PFSK-1 (cell line): ENCODE measurements at regions not wholly inside any gene's neighbourhood (a gene's known extent, or its start where the extent isn't known, plus 50 kb on each side); places are given as distances from the start of the nearest gene placed in this dataset.

Experiments
- FOXP2 ChIP-seq: optimal IDR thresholded peaks from 2 replicates; pipeline ENCODE3; 2011; ENCODE audit warnings: borderline replicate concordance, control low read depth, inconsistent platforms; ENCODE audit not compliant: insufficient read depth; ENCODE audit errors: extremely low read length, extremely low read depth
- POLR2AphosphoS5 ChIP-seq: IDR thresholded peaks from 2 replicates; pipeline ENCODE4 v1.6.1; 2012; ENCODE audit warnings: low read depth, mild to moderate bottlenecking, control low read depth, low read length, moderate library complexity
- REST ChIP-seq, 2 experiments: IDR thresholded peaks; 2 replicates each; pipeline versions ENCODE4 v1.6.1 to v1.8.0; 2011 to 2012; ENCODE audit warnings: low read depth in 2 of 2, low read length in 2 of 2, control low read depth in 1 of 2, inconsistent platforms in 1 of 2, mild to moderate bottlenecking in 1 of 2, moderate library complexity in 1 of 2; ENCODE audit not compliant: insufficient read depth in 1 of 2
- SIN3A ChIP-seq: IDR thresholded peaks from 2 replicates; pipeline ENCODE4 v1.6.1; 2012; ENCODE audit warnings: mild to moderate bottlenecking, low read length, moderate library complexity, borderline replicate concordance; ENCODE audit not compliant: insufficient read depth
- TAF1 ChIP-seq: IDR thresholded peaks from 2 replicates; pipeline ENCODE4 v1.6.1; 2012; ENCODE audit warnings: low read length, control low read depth, borderline replicate concordance; ENCODE audit not compliant: insufficient read depth

GRCh38 chr3:159305017-159305416 lies 503.2 kb downstream of the MFSD1 start:
- TF ChIP-seq REST (IDR thresholded peaks at IDR 0.05; ENCODE audit: insufficient read depth in 1 of 2, low read depth in 2 of 2, low read length in 2 of 2) = no peak
- TF ChIP-seq SIN3A = no peak
- TF ChIP-seq POLR2AphosphoS5 = no peak
- TF ChIP-seq FOXP2 = no peak
- TF ChIP-seq TAF1 = no peak

- TF ChIP-seq TAF1 (no peak), SIN3A (no peak), POLR2AphosphoS5 (no peak), REST (IDR thresholded peaks at IDR 0.05; ENCODE audit: insufficient read depth in 1 of 2, low read depth in 2 of 2, low read length in 2 of 2) (no peak), FOXP2 (no peak)
Measured at GRCh38 chr3:159319156-159319555, 517.3 kb downstream of the MFSD1 start.

GRCh38 chr3:159322322-159322939 lies 520.6 kb downstream of the MFSD1 start:
- TF ChIP-seq TAF1 (no peak), FOXP2 (no peak), POLR2AphosphoS5 (no peak), REST (IDR thresholded peaks at IDR 0.05; ENCODE audit: insufficient read depth in 1 of 2, low read depth in 2 of 2, low read length in 2 of 2) (no peak), SIN3A (no peak)

- TF ChIP-seq POLR2AphosphoS5 = no peak
- TF ChIP-seq TAF1 = no peak
- TF ChIP-seq SIN3A = no peak
- TF ChIP-seq REST (IDR thresholded peaks at IDR 0.05; ENCODE audit: insufficient read depth in 1 of 2, low read depth in 2 of 2, low read length in 2 of 2) = no peak
- TF ChIP-seq FOXP2 = no peak
Measured at GRCh38 chr3:159323848-159324247, 522.0 kb downstream of the MFSD1 start.

GRCh38 chr3:159326998-159327397 lies 525.1 kb downstream of the MFSD1 start:
- TF ChIP-seq TAF1 = no peak
- TF ChIP-seq REST (IDR thresholded peaks at IDR 0.05; ENCODE audit: insufficient read depth in 1 of 2, low read depth in 2 of 2, low read length in 2 of 2) = no peak
- TF ChIP-seq FOXP2 = no peak
- TF ChIP-seq POLR2AphosphoS5 = no peak
- no peak for TF ChIP-seq SIN3A
